CD4-positive, alpha-beta T cell treated with Interleukin-15 for 4 hours (primary cell): ENCODE measurements at regions not wholly inside any gene's neighbourhood (a gene's known extent, or its start where the extent isn't known, plus 50 kb on each side); places are given as distances from the start of the nearest gene placed in this dataset.
"Not testable (repeated sequence)": the region's sequence is repeated elsewhere in the genome, so short reads cannot be mapped to it uniquely, and the experiment has no call there.

ENCODE experiments used
- DNase-seq: peaks from one replicate; pipeline ENCODE4 v3.0.0-alpha.2; 2020; ENCODE audit warnings: low spot score

GRCh38 chr12:19625551-19625950 lies 186.3 kb downstream of the AEBP2 start:
- DNase-seq, result not testable (repeated sequence)

DNA sequence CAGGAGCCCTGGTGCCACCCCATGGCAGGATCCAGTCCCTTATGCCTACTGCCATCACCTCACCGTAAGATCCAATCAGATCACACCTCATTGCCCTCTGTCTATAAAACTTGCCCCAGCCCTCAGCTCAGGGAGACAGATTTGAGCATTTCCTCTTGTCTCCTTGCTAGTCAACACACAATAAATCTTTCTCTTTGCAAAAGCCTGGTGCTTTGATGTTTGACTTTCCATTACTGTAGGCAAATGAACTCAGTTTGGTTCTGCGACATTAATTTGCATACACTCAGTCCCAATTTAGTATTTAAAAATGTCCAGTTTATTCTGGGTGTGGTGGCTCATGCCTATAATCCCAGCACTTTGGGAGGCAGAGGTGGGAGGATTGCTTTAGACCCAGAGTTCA lies 188.4 kb downstream of the AEBP2 start:
- no peak for DNase-seq

- no peak for DNase-seq
Measured at GRCh38 chr12:19630536-19630935, 191.2 kb downstream of the AEBP2 start.

GRCh38 chr12:19633194-19633593 lies 193.9 kb downstream of the AEBP2 start:
- no peak for DNase-seq

GRCh38 chr12:19633641-19634040 lies 194.3 kb downstream of the AEBP2 start:
- no peak for DNase-seq

DNA sequence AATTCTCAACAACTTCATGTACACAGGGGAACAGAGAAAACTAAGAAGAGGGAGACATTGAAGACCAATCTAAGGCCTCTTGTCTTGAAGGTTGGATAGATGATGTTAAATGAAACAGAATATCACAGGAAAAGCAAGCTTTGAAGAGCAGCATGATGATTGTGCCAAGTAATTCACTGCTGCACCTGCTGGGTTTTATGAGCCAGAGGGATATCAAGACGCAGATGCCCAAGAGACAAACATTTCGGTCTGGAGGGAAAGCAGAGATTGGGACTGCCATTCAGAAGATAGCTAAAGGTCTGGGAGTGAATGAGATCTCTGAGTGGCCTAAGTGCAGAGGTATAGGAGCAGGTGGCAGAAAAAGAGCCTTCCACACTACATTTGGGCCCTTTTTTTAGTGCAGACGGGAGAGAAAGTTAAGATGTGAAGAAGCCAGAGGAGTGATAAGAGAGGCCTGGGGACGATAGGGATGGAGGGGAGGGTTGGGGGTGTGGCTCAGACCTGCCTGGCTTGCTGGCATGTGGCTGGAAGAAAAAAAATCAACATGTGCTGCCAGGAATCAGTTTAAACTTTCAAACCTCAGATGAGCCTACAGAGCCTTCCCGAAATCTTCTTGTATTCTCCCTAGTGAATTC lies 200.6 kb downstream of the AEBP2 start:
- DNase-seq, result no peak

DNA sequence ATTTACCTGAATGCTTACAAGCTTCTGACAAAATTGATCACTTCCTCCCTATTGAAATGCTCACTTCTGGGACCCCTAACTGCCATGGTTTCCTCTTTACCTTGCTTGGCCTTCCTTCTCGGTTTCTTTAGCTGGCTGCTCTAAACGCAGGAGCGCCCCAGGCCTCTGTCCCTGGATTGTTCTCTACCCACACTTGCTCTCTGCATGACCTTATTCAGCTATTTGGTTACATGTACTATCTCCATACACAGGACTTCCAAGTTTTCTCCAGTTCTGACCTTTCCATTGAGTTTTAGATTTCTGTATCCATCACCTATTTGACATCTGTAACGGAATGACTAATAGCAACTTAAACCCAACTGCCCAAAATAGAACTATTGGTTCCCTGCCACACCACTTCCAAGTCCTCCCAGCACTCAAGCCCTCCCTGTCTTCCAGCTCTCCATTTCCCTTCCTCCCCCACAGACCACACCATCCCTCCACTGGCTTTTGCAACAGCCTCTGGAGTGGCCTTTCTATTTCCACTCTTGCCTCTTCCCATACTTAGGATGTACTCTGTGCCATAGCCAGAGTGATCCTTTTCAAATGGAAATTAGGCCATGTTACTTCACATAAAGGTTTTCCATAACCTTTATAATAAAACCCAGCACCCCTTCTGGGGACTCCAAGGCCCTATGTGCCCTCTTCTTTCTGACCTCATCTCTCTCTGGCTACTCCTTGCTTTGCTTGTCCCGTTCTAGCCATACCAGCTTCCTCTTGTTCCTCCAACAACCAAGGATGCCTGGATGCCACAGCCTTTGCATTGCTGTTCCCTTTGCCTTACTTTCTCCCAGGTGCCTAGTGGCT lies 202.2 kb downstream of the AEBP2 start:
- DNase-seq, result no peak

- no peak for DNase-seq
Measured at GRCh38 chr12:19642345-19642744, 203.1 kb downstream of the AEBP2 start.

GRCh38 chr12:19643635-19644034 lies 204.3 kb downstream of the AEBP2 start:
- DNase-seq, result no peak

- DNase-seq, result no peak
Measured at GRCh38 chr12:19644571-19644970, 205.3 kb downstream of the AEBP2 start.

- DNase-seq, result no peak
Measured at GRCh38 chr12:19645823-19646222, 206.5 kb downstream of the AEBP2 start.

DNA sequence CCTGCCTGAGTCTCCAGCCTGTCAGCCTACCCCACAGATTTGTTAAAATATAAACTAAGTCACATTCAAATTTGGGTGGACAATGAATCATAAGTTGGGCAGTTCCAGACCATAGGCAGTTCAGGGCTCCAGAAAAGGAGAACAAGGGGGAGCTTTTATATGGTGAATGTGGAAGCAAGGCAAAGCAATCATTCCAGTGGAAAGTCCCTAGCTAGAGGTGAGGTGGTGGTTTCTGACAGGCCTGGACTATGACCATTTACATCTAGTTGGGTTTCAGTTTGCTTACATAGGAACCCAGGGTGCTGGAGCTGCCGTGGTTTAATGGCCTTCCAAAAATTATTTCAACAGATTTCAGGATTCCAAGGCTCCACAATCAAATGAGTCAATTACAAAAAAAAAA lies 207.3 kb downstream of the AEBP2 start:
- no peak for DNase-seq

DNA sequence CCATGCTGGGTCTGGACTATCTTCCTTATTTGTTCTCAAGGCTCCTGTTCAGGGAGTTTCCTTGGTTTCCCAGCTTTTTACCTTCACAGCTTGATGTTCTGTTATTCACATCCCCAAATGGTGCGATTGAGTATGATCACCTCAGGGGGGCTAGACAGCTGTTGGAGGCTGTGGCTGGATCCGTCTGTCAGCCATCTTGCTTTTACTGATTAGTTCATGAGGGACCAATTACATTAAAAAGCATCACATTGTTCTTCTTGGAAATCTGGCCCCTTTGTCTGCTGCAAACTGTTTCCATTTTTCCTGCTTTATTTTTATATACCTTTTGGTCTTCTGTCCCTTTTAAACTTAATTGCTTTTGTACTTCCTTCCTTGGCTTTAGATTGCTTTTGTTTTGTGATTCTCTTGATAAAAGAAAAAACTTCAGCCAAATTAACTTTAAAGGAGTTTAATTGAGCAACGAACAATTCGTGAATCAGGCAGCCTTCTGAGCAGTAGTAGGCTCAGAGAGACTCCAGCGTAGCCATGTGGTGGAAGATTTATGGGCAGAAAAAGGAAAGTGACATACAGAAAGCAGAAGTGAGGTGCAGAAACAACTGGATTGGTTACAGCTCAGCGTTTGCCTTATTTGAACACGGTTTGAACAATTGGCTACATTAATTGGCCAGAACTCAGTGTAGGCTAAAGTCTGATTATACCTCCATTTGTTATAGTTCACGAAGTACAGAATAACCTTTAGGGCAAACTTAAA lies 208.7 kb downstream of the AEBP2 start:
- no peak for DNase-seq

GRCh38 chr12:19648591-19648990 lies 209.3 kb downstream of the AEBP2 start:
- no peak for DNase-seq

GRCh38 chr12:19652386-19652785 lies 213.1 kb downstream of the AEBP2 start:
- DNase-seq, result no peak

- no peak for DNase-seq
Measured at GRCh38 chr12:19654650-19655376, 215.5 kb downstream of the AEBP2 start.

DNA sequence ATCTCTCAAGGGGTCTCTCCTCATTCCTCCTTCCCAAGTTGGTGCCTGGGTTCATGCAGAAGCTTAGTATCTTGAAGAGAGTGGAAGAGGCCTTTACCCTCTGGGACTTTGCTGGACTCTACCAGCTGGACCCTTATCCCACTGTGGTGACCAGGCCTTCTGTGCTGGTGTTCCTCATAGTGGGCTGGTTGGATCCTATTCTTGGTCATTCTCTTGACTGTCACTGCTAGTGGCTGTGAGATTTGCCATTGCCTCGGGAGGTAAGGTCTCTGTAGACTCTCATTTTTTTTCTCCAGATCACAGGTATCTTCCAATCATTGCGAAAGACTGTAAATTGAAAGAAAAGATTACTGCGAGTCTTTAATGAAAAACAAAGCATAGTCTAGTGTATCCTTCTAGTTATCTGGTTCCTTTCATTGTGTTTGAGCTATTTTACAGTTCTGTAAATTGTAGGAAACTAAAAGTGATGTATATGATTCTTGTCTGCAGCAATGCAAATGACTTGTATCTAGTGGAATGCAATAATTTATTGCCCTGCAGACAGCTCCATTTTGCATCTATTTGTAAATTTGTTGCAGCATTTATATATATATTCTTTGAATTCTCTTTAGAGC lies 217.9 kb downstream of the AEBP2 start:
- no peak for DNase-seq

- DNase-seq, result no peak
Measured at GRCh38 chr12:19657732-19658130, 218.4 kb downstream of the AEBP2 start.

DNA sequence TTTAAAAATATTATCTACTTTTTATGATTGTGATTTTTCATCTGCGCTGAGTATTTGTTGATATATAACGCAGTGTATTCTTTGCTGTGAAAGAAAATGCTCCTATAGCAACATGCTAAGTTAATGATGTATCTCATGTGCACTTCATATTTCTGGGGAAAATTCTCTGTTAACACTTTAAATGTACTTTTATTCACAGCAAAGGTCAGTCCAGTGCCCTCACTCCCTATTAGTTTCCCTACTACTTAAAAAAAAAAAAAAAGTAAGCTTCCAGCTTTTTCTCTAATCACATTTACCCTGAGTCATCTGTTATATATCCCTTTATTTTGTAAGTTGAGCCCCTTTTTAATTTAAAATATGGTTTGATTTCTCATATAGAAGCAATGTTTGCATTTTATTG lies 219.8 kb downstream of the AEBP2 start:
- DNase-seq, result no peak

- DNase-seq, result no peak
Measured at GRCh38 chr12:19659501-19659900, 220.2 kb downstream of the AEBP2 start.

DNA sequence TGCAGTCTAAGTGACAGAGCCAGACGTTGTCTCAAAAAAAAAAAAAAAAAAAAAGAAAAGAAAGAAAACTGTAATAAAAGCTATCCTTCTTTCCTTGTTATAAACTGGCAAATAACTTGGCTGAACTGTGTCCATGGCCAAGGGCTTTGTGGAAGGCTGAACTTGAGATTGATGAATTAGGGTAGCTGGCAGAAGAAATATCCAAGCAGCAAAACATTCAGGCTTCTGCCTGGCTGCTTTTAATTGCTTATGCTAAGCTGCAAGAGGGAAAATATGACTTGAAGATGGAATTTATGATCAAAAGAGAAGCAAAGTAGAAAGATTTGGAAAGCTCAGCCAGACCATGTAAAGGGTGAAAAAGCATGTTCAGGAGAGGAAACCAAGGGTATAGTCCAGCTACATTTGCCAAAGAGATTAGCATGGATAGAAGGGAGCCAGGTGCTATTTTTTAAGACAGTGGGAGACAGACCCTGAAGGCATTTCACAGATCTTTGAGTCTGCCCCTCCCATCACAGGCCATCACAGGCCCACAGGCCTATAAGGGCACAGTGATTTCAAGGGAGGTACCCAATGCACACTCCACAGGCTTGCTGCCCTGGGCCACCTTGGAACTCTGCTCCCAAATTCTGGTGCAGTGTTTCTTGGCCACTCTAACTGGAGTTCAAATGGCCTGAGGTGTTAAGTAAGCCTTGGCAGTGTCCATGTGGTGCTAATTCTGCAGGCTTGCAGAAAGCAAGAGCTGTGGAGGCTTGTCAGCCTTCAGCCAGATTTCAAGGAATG lies 226.0 kb downstream of the AEBP2 start:
- DNase-seq, result no peak
